ENCODE measurements at regions not wholly inside any gene's neighbourhood (a gene's known extent, or its start where the extent isn't known, plus 50 kb on each side); places are given as distances from the start of the nearest gene placed in this dataset.

- POLR2A ChIA-PET (ENCODE audit: low non-redundant PET), result no interaction called here
- H3K9me3 ChIP-seq (ENCODE audit: low read depth, low read length, poor library complexity, severe bottlenecking), result no peaks in the 10 kb centered on the region
- no peak overlapping the region for H3K27ac ChIP-seq (ENCODE audit: low read depth, low read length, poor library complexity, severe bottlenecking)
- no peaks in the 10 kb centered on the region for H3K36me3 ChIP-seq (ENCODE audit: insufficient read depth, low read length, poor library complexity, severe bottlenecking)
- intact Hi-C loops (cut with micrococcal nuclease; ENCODE audit: unreplicated experiment), result no loop called here
- no peak overlapping the region for H3K4me3 ChIP-seq (ENCODE audit: low read depth, low read length, poor library complexity, severe bottlenecking)
- no peaks in the 10 kb centered on the region for H3K4me1 ChIP-seq (ENCODE audit: insufficient read depth, low read length, poor library complexity, severe bottlenecking)
- no peak for DNase-seq (ENCODE audit: low spot score)
- no TSS peak for BruUV-seq (replicated peaks)
- TF ChIP-seq CTCF (conservative IDR thresholded peaks at IDR 0.05; ENCODE audit: low read depth, low read length) (no peak), EZH2 (IDR thresholded peaks at IDR 0.05; ENCODE audit: borderline replicate concordance, low read depth, low read length, poor library complexity, severe bottlenecking) (no peak)
- no peaks in the 10 kb centered on the region for H3K27me3 ChIP-seq (replicated peaks; ENCODE audit: insufficient read depth, low read depth, low read length, poor library complexity)
- CTCF ChIA-PET, result no interaction called here
Observed at GRCh38 chr1:117678246-117678977, 72.6 kb downstream of the TENT5C start.

- Histone ChIP-seq H3K27me3 (replicated peaks; ENCODE audit: insufficient read depth, low read depth, low read length, poor library complexity) (no peaks in the 10 kb centered on the region), H3K27ac (ENCODE audit: low read depth, low read length, poor library complexity, severe bottlenecking) (no peak overlapping the region), H3K9me3 (ENCODE audit: low read depth, low read length, poor library complexity, severe bottlenecking) (no peaks in the 10 kb centered on the region), H3K4me3 (ENCODE audit: low read depth, low read length, poor library complexity, severe bottlenecking) (no peak overlapping the region), H3K36me3 (ENCODE audit: insufficient read depth, low read length, poor library complexity, severe bottlenecking) (no peaks in the 10 kb centered on the region), H3K4me1 (ENCODE audit: insufficient read depth, low read length, poor library complexity, severe bottlenecking) (no peaks in the 10 kb centered on the region)
- TF ChIP-seq EZH2 (IDR thresholded peaks at IDR 0.05; ENCODE audit: borderline replicate concordance, low read depth, low read length, poor library complexity, severe bottlenecking) (no peak), CTCF (conservative IDR thresholded peaks at IDR 0.05; ENCODE audit: low read depth, low read length) (no peak)
- POLR2A ChIA-PET (ENCODE audit: low non-redundant PET), result no interaction called here
- CTCF ChIA-PET, result no interaction called here
- DNase-seq (ENCODE audit: low spot score), result no peak
- BruUV-seq (replicated peaks), result no TSS peak
- intact Hi-C loops (cut with micrococcal nuclease; ENCODE audit: unreplicated experiment), result no loop called here
Observed at GRCh38 chr1:117679299-117679698, 73.5 kb downstream of the TENT5C start.

GRCh38 chr1:117679868-117680267 is 74.0 kb downstream of the TENT5C start:
- no TSS peak for BruUV-seq (replicated peaks)
- H3K9me3 ChIP-seq (ENCODE audit: low read depth, low read length, poor library complexity, severe bottlenecking), result no peaks in the 10 kb centered on the region
- DNase-seq (ENCODE audit: low spot score), result no peak
- H3K36me3 ChIP-seq (ENCODE audit: insufficient read depth, low read length, poor library complexity, severe bottlenecking), result no peaks in the 10 kb centered on the region
- intact Hi-C loops (cut with micrococcal nuclease; ENCODE audit: unreplicated experiment), result no loop called here
- TF ChIP-seq CTCF (conservative IDR thresholded peaks at IDR 0.05; ENCODE audit: low read depth, low read length), result no peak
- no peak for TF ChIP-seq EZH2 (IDR thresholded peaks at IDR 0.05; ENCODE audit: borderline replicate concordance, low read depth, low read length, poor library complexity, severe bottlenecking)
- no peak overlapping the region for H3K4me3 ChIP-seq (ENCODE audit: low read depth, low read length, poor library complexity, severe bottlenecking)
- H3K27me3 ChIP-seq (replicated peaks; ENCODE audit: insufficient read depth, low read depth, low read length, poor library complexity), result no peaks in the 10 kb centered on the region
- no peaks in the 10 kb centered on the region for H3K4me1 ChIP-seq (ENCODE audit: insufficient read depth, low read length, poor library complexity, severe bottlenecking)
- POLR2A ChIA-PET (ENCODE audit: low non-redundant PET), result no interaction called here
- CTCF ChIA-PET, result no interaction called here
- no peak overlapping the region for H3K27ac ChIP-seq (ENCODE audit: low read depth, low read length, poor library complexity, severe bottlenecking)
